Prostate gland (tissue), 2 donors: ENCODE measurements at regions not wholly inside any gene's neighbourhood (a gene's known extent, or its start where the extent isn't known, plus 50 kb on each side); places are given as distances from the start of the nearest gene placed in this dataset.

ENCODE experiments used
- DNase-seq: peaks from one replicate; pipeline ENCODE4 v3.0.0-alpha.2; 2019; ENCODE audit warnings: low spot score
- H3K27ac ChIP-seq, 2 donors: fragments of 200-600 bp; sonication (generic); 2 replicates each; pipeline ENCODE4 v1.5.1; 2017 to 2019
- H3K27me3 ChIP-seq: fragments of 200-600 bp; sonication (generic); replicated peaks from 2 replicates; pipeline ENCODE4 v1.5.1; 2019; ENCODE audit not compliant: insufficient read depth
- H3K36me3 ChIP-seq, 2 donors: fragments of 200-600 bp; sonication (generic); 1 replicate in 1 of 2; 2 replicates in 1 of 2; pipeline versions ENCODE4 v1.5.1 to v1.8.1; 2017 to 2019
- H3K4me1 ChIP-seq: fragments of 200-600 bp; sonication (generic); replicated peaks from 2 replicates; pipeline ENCODE4 v1.5.1; 2019
- H3K4me3 ChIP-seq, 2 donors: fragments of 200-600 bp; sonication (generic); 2 replicates each; pipeline ENCODE4 v1.5.1; 2017 to 2019
- H3K9me3 ChIP-seq: fragments of 200-600 bp; sonication (generic); 2 replicates; pipeline ENCODE4 v1.5.1; 2017
- CTCF ChIP-seq, 4 experiments: fragments of 200-600 bp in 2 of 4; fragments of 450-650 bp in 2 of 4; sonication (generic) in 2 of 4; IDR thresholded peaks; 1 replicate in 3 of 4; 2 replicates in 1 of 4; pipeline ENCODE4 v1.5.1; 2016 to 2019; ENCODE audit warnings: antibody characterized with exemption in 4 of 4, mild to moderate bottlenecking in 2 of 4, moderate library complexity in 2 of 4
- POLR2A ChIP-seq: fragments of 450-650 bp; IDR thresholded peaks from one replicate; pipeline ENCODE4 v1.6.1; 2016; ENCODE audit warnings: antibody characterized with exemption, mild to moderate bottlenecking
- POLR2AphosphoS5 ChIP-seq: sonication (generic); formaldehyde crosslinking; IDR thresholded peaks from one replicate; pipeline ENCODE4 v1.6.1; 2017; ENCODE audit warnings: antibody characterized with exemption
- WGBS: methylation state at CpG from one replicate; pipeline ENCODE4 v1.1.5; 2018; 5-methylcytosine and 5-hydroxymethylcytosine counted together
- intact Hi-C: fragments of 100-400 bp; cut with DNase I; formaldehyde crosslinking; loops from one replicate; pipeline ENCODE4 v1.14.2; 2022

DNA sequence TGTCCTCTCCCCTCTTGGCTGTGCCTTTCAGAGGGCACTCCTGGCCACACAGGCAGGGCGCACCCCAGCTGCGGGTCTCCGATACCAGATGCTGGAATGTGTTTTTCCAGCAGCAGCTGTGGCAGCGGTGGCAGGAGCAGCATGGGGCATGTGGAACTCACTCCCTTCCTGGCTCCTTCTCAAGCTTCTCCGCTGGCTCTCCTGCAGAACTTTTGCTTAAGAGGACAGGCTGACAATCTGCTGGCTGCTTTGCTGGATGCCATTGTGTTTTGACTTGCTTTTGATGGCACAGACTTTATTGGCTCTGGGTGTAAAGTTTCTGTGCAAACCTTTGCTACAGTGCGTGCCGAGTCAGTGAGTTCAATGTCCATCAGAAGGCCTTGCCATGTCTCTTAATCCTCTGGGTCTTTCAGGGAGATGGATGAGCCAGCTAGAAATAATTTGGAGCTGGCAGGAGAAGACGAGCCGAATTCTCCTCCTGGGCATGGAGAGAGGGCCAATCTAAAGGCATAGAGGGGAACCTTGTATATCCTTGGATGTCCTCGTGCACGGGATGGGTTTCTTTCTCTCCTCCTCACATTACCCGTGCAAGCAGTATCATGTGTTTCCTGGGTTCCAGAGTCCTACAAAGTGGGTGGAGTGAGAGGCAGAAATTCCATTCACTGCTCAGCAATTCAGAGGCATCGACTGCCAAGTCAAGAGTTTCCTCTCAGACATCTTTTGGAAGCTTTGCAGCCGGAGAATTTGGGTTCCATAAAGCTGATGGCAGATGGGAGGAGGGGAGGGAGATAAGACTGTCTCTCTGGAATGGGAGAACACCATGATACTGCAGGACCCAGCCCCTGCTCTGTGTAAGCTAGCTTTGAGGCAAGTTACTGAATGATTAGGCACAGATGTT lies 231.2 kb downstream of the FGF9 start:
- Histone ChIP-seq H3K4me3 (no peak overlapping the region), H3K27ac (no peak overlapping the region), H3K27me3 (no peaks in the 10 kb centered on the region), H3K4me1 (no peaks in the 10 kb centered on the region), H3K36me3 (no peaks in the 10 kb centered on the region), H3K9me3 (no peaks in the 10 kb centered on the region)
- peak; percentile 33 for DNase-seq
- TF ChIP-seq POLR2A (no peak), POLR2AphosphoS5 (no peak), CTCF (IDR thresholded peaks at IDR 0.05) (no peak)
- intact Hi-C loops: no loop called here
- 17% methylated on average over 14 of the region's 14 CpGs for WGBS

- 49% methylated on average over 8 of the region's 8 CpGs for WGBS
- Histone ChIP-seq H3K4me1 (no peaks in the 10 kb centered on the region), H3K4me3 (no peak overlapping the region), H3K36me3 (no peaks in the 10 kb centered on the region), H3K27me3 (no peaks in the 10 kb centered on the region), H3K9me3 (no peaks in the 10 kb centered on the region), H3K27ac (no peak overlapping the region)
- no peak for DNase-seq
- TF ChIP-seq POLR2A: no peak
- TF ChIP-seq POLR2AphosphoS5: no peak
- intact Hi-C loops: no loop called here
These were observed 231.8 kb downstream of the FGF9 start for GRCh38 chr13:21902709-21903098.

GRCh38 chr13:21905486-21905885 lies 234.6 kb downstream of the FGF9 start:
- Histone ChIP-seq H3K27me3 (no peaks in the 10 kb centered on the region), H3K36me3 (no peaks in the 10 kb centered on the region), H3K27ac (no peak overlapping the region), H3K4me1 (no peaks in the 10 kb centered on the region), H3K4me3 (no peak overlapping the region), H3K9me3 (no peaks in the 10 kb centered on the region)
- TF ChIP-seq POLR2A: no peak
- TF ChIP-seq POLR2AphosphoS5: no peak
- TF ChIP-seq CTCF (IDR thresholded peaks at IDR 0.05): no peak
- intact Hi-C loops: no loop called here
- 83% methylated on average over 5 of the region's 5 CpGs for WGBS
- no peak for DNase-seq

DNA sequence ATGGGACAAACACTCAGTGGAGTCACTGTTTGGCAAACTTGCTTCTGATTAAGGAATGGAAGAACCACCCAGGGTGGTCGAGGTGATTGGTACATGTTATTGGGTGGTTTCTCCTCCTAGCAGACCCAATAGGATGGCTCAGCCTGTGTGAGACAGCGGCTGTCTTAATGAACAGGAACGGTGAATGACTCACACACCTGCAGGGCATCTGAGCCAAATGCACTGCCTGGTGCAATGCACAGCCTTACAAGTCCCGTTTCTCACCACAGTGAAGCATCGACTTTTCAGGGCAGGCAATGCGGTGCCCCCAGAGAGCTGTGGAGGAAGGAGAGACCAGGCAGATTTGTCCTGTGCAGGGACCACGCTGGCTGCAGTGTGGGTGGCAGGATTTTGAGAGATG lies 238.5 kb downstream of the FGF9 start:
- TF ChIP-seq POLR2AphosphoS5 (no peak), POLR2A (no peak), CTCF (IDR thresholded peaks at IDR 0.05) (no peak)
- intact Hi-C loops: no loop called here
- H3K27me3 ChIP-seq: no peaks in the 10 kb centered on the region
- H3K4me3 ChIP-seq: no peak overlapping the region
- H3K36me3 ChIP-seq: no peaks in the 10 kb centered on the region
- WGBS: 84% methylated on average over 7 of the region's 7 CpGs
- DNase-seq: no peak
- no peak overlapping the region for H3K27ac ChIP-seq
- H3K4me1 ChIP-seq: no peaks in the 10 kb centered on the region
- H3K9me3 ChIP-seq: no peaks in the 10 kb centered on the region

DNA sequence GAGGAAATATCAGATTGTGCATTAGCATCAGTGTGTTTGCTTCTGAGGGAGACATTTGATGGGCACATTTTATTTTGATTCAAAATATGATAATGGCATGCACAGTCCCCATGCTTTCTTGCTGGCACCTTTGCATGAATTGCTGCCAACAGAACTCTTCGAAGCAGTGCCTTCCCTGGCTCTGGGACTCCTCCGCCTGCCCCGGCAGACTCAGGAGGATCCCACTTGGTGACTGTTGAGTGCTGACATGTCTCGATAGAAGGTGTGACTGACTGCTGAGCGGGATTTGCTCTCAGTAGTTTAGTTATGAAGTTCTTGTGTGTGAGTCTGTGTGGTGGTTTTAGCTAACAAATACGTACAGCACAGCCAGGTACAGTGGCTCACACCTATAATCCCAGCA lies 239.7 kb downstream of the FGF9 start:
- intact Hi-C loops: no loop called here
- Histone ChIP-seq H3K4me3 (no peak overlapping the region), H3K36me3 (no peaks in the 10 kb centered on the region), H3K27me3 (no peaks in the 10 kb centered on the region), H3K4me1 (no peaks in the 10 kb centered on the region), H3K9me3 (no peaks in the 10 kb centered on the region), H3K27ac (no peak overlapping the region)
- TF ChIP-seq POLR2AphosphoS5 (no peak), CTCF (IDR thresholded peaks at IDR 0.05) (no peak), POLR2A (no peak)
- DNase-seq: no peak
- 65% methylated on average over 6 of the region's 6 CpGs for WGBS
